Pancreas (tissue), 10 donors: ENCODE measurements at regions not wholly inside any gene's neighbourhood (a gene's known extent, or its start where the extent isn't known, plus 50 kb on each side); places are given as distances from the start of the nearest gene placed in this dataset.

ENCODE experiments used
- ATAC-seq, 4 donors: fragments of 200-7000 bp; cut with Tn5 transposase; one replicate each; pipeline versions ENCODE4 v1.8.0 to v1.9.1; 2020; ENCODE audit warnings: mild to moderate bottlenecking in 4 of 4, moderate library complexity in 4 of 4
- DNase-seq, 6 donors: peaks; one replicate each; pipeline ENCODE4 v3.0.0-alpha.2; 2020
- FAIRE-seq: peaks from 2 replicates; lab custom pipeline; 2012; peaks lifted over from hg19 to GRCh38; lab: Jason Lieb, UNC
- H3K27ac ChIP-seq, 4 donors: fragments of 200-600 bp; sonication (generic); 1 replicate in 3 of 4; 2 replicates in 1 of 4; pipeline versions ENCODE4 v1.5.0 to v1.8.0; 2020
- H3K27me3 ChIP-seq, 4 donors: fragments of 200-600 bp; one replicate each; pipeline ENCODE4 v1.8.0; 2021
- H3K36me3 ChIP-seq, 3 donors: fragments of 200-600 bp; sonication (generic) in 1 of 3; one replicate each; pipeline versions ENCODE4 v1.5.0 to v1.8.0; 2020 to 2021
- H3K4me1 ChIP-seq, 3 donors: fragments of 200-600 bp; one replicate each; pipeline ENCODE4 v1.8.0; 2021
- H3K4me3 ChIP-seq, 4 donors: fragments of 200-600 bp; sonication (generic) in 2 of 4; one replicate each; pipeline versions ENCODE4 v1.5.0 to v1.8.0; 2020 to 2021
- H3K9me3 ChIP-seq, 4 donors: fragments of 200-600 bp; one replicate each; pipeline ENCODE4 v1.8.0; 2021
- WGBS, 2 donors: extraction: QIAGEN DNeasy Blood & Tissue Kit; methylation state at CpG; one replicate each; pipeline ENCODE4 v1.1.7; 2013; 5-methylcytosine and 5-hydroxymethylcytosine counted together
- intact Hi-C, 3 donors: fragments of 100-400 bp; cut with DNase I; formaldehyde crosslinking; loops; one replicate each; pipeline versions ENCODE4 v1.11.1 to v1.14.2; 2022
- TF ChIP-seq, protein P1 (sequence below), 4 donors: fragments of 200-600 bp; sonication (generic) in 3 of 4; IDR thresholded peaks; one replicate each; pipeline versions ENCODE4 v1.5.0 to v1.8.0; 2021; ENCODE audit warnings: antibody characterized with exemption in 4 of 4
- donor health status: healthy with polysubstance abuse.
- donor health status: DM: no; HTN: no; CAD: no; lungs with moderate emphysema.
- donor health status: DM: no; HTN: no; CAD: no.
- donor health status: control.
- donor health status: control.
- donor health status: Bipolar disorder and iron deficiency.
- donor health status: DM: yes; HTN: yes; CAD: no.
- donor health status: DM: no; HTN: no; CAD: no.
- donor health status: DM: no; HTN: no; CAD: no.
- donor health status: DM: yes; HTN: yes; CAD: no.

DNA sequence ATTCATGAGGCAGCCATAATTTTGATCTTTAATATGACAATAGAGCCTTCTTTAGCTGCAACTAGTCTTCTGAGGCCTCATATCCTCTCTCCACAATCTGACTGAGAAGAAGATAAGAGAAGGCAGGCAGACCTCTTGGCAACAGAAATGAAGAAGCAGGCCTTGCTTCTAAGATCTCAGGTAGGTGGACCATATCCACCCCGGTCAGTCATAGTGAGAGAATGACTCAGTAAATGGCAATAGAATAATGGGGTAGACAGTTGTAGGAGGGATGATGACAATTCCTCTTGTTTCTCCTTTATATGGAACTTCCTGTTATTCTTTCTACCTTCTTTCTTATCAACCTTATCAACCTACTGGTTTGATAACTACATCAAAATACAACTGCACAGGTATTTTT is 246.7 kb upstream of the G2E3 start:
- ATAC-seq = no peak
- TF ChIP-seq, protein P1, sequence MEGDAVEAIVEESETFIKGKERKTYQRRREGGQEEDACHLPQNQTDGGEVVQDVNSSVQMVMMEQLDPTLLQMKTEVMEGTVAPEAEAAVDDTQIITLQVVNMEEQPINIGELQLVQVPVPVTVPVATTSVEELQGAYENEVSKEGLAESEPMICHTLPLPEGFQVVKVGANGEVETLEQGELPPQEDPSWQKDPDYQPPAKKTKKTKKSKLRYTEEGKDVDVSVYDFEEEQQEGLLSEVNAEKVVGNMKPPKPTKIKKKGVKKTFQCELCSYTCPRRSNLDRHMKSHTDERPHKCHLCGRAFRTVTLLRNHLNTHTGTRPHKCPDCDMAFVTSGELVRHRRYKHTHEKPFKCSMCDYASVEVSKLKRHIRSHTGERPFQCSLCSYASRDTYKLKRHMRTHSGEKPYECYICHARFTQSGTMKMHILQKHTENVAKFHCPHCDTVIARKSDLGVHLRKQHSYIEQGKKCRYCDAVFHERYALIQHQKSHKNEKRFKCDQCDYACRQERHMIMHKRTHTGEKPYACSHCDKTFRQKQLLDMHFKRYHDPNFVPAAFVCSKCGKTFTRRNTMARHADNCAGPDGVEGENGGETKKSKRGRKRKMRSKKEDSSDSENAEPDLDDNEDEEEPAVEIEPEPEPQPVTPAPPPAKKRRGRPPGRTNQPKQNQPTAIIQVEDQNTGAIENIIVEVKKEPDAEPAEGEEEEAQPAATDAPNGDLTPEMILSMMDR (IDR thresholded peaks at IDR 0.05) = no peak
- no peaks in the 10 kb centered on the region for H3K36me3 ChIP-seq
- WGBS, 2 donors = 95 to 100% methylated on average over 1 of the region's 1 CpG
- no peaks in the 10 kb centered on the region for H3K27me3 ChIP-seq
- no peak overlapping the region for H3K4me3 ChIP-seq
- intact Hi-C loops = no loop called here
- no peak overlapping the region for H3K27ac ChIP-seq
- H3K9me3 ChIP-seq = no peaks in the 10 kb centered on the region
- DNase-seq = no peak
- FAIRE-seq = no peak
- H3K4me1 ChIP-seq = no peaks in the 10 kb centered on the region

- intact Hi-C loops = no loop called here
- TF ChIP-seq, protein P1 (IDR thresholded peaks at IDR 0.05) = no peak
- no peaks in the 10 kb centered on the region for H3K36me3 ChIP-seq
- no peaks in the 10 kb centered on the region for H3K27me3 ChIP-seq
- 64 to 67% methylated on average over 4 of the region's 4 CpGs for WGBS, 2 donors
- H3K9me3 ChIP-seq = no peaks in the 10 kb centered on the region
- H3K4me3 ChIP-seq = no peak overlapping the region
- ATAC-seq = no peak
- FAIRE-seq = no peak
- no peak overlapping the region for H3K27ac ChIP-seq
- DNase-seq = no peak
- H3K4me1 ChIP-seq = no peaks in the 10 kb centered on the region
Measured at GRCh38 chr14:30317729-30318128, 241.2 kb upstream of the G2E3 start.

- no peak overlapping the region for H3K4me3 ChIP-seq
- no peak for DNase-seq
- no peaks in the 10 kb centered on the region for H3K9me3 ChIP-seq
- FAIRE-seq = no peak
- no peaks in the 10 kb centered on the region for H3K36me3 ChIP-seq
- intact Hi-C loops = no loop called here
- H3K27ac ChIP-seq = no peak overlapping the region
- H3K4me1 ChIP-seq = no peaks in the 10 kb centered on the region
- TF ChIP-seq, protein P1 (IDR thresholded peaks at IDR 0.05) = no peak
- 70 to 83% methylated on average over 1 of the region's 1 CpG for WGBS, 2 donors
- no peaks in the 10 kb centered on the region for H3K27me3 ChIP-seq
- no peak for ATAC-seq
Measured at GRCh38 chr14:30322819-30323218, 236.1 kb upstream of the G2E3 start.

DNA sequence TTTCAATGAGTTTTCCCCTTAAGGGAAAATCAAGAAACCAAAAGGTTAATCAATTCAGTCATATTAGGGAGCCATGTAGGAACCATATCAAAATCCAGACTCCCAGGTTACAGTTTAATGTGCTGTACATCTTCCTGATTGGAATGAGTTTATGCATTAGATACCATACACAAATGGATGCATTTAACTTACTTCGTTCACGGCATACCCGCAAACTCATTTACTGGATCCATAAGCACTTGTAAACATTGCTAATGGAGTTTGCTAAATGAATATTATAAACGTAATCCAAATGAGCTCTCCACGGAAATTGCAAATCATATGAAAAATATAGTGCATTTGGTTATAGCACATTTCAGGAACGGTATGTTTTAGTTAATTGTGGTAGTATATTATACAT is 228.9 kb upstream of the G2E3 start:
- intact Hi-C loops = no loop called here
- no peaks in the 10 kb centered on the region for H3K9me3 ChIP-seq
- no peaks in the 10 kb centered on the region for H3K27me3 ChIP-seq
- H3K36me3 ChIP-seq = no peaks in the 10 kb centered on the region
- 87 to 89% methylated on average over 6 of the region's 6 CpGs for WGBS, 2 donors
- DNase-seq (no peak), ATAC-seq (no peak), FAIRE-seq (no peak)
- H3K27ac ChIP-seq = no peak overlapping the region
- H3K4me3 ChIP-seq = no peak overlapping the region
- no peaks in the 10 kb centered on the region for H3K4me1 ChIP-seq
- TF ChIP-seq, protein P1 (IDR thresholded peaks at IDR 0.05) = no peak

GRCh38 chr14:30330445-30330844 is 228.5 kb upstream of the G2E3 start:
- ATAC-seq (no peak), FAIRE-seq (no peak), DNase-seq (no peak)
- no peaks in the 10 kb centered on the region for H3K36me3 ChIP-seq
- TF ChIP-seq, protein P1 (IDR thresholded peaks at IDR 0.05) = no peak
- intact Hi-C loops = no loop called here
- no peak overlapping the region for H3K4me3 ChIP-seq
- H3K4me1 ChIP-seq = no peaks in the 10 kb centered on the region
- H3K9me3 ChIP-seq = no peaks in the 10 kb centered on the region
- no peaks in the 10 kb centered on the region for H3K27me3 ChIP-seq
- H3K27ac ChIP-seq = no peak overlapping the region
